SH-SY5Y (cell line): ENCODE measurements at regions not wholly inside any gene's neighbourhood (a gene's known extent, or its start where the extent isn't known, plus 50 kb on each side); places are given as distances from the start of the nearest gene placed in this dataset.

Experiments
- GATA2 ChIP-seq: IDR thresholded peaks from 2 replicates; pipeline ENCODE4 v1.6.1; 2011; ENCODE audit warnings: mild to moderate bottlenecking, low read depth, low read length
- GATA3 ChIP-seq: IDR thresholded peaks from 2 replicates; pipeline ENCODE4 v1.6.1; 2011; ENCODE audit warnings: low read depth, mild to moderate bottlenecking, low read length, moderate library complexity

GRCh38 chr7:106957766-106958165 is 86.7 kb upstream of the PRKAR2B start:
- no peak for TF ChIP-seq GATA3
- TF ChIP-seq GATA2 = no peak
